OCI-LY1 (cell line): ENCODE measurements at regions not wholly inside any gene's neighbourhood (a gene's known extent, or its start where the extent isn't known, plus 50 kb on each side); places are given as distances from the start of the nearest gene placed in this dataset.

Experiments used
- H2AFZ ChIP-seq: fragments of 200-600 bp; sonication (generic), shearing (Covaris generic); 2 replicates; pipeline ENCODE4 v1.6.0; 2014; ENCODE audit warnings: antibody characterized with exemption, mild to moderate bottlenecking, low read length
- H3F3A ChIP-seq: fragments of 200-600 bp; sonication (generic), shearing (Covaris generic); 2 replicates; pipeline ENCODE4 v1.6.0; 2014; ENCODE audit warnings: mild to moderate bottlenecking, antibody characterized with exemption, low read length, moderate library complexity; ENCODE audit not compliant: insufficient read depth
- H3K27ac ChIP-seq: fragments of 200-600 bp; sonication (generic); 2 replicates; pipeline ENCODE4 v1.5.1; 2014; ENCODE audit warnings: low read length, mixed run types, mild to moderate bottlenecking, low read depth; ENCODE audit not compliant: poor library complexity, severe bottlenecking
- H3K27me3 ChIP-seq: fragments of 200-600 bp; sonication (generic); 2 replicates; pipeline ENCODE4 v1.6.0; 2014; ENCODE audit warnings: antibody characterized with exemption, mild to moderate bottlenecking, low read length, moderate library complexity; ENCODE audit not compliant: insufficient read depth
- H3K36me3 ChIP-seq: fragments of 200-600 bp; sonication (generic); 2 replicates; pipeline ENCODE4 v1.6.1; 2014; ENCODE audit warnings: mild to moderate bottlenecking, antibody characterized with exemption, low read length, moderate library complexity, mixed read lengths; ENCODE audit not compliant: insufficient read depth
- H3K4me1 ChIP-seq: fragments of 200-600 bp; sonication (generic); 2 replicates; pipeline ENCODE4 v1.5.1; 2014; ENCODE audit warnings: mild to moderate bottlenecking, low read length, moderate library complexity; ENCODE audit not compliant: insufficient read depth, severe bottlenecking
- H3K4me2 ChIP-seq: fragments of 200-600 bp; sonication (generic), shearing (Covaris generic); 2 replicates; pipeline ENCODE4 v1.6.1; 2014; ENCODE audit warnings: low read length
- H3K4me3 ChIP-seq: fragments of 200-600 bp; sonication (generic); 2 replicates; pipeline ENCODE4 v1.5.1; 2014; ENCODE audit warnings: low read length, low read depth, mild to moderate bottlenecking, mixed read lengths; ENCODE audit not compliant: poor library complexity, severe bottlenecking
- H3K79me2 ChIP-seq: fragments of 200-600 bp; shearing (Covaris generic); 2 replicates; pipeline ENCODE4 v1.6.1; 2016; ENCODE audit warnings: mixed run types, low read length, mixed read lengths; ENCODE audit not compliant: insufficient read depth
- H3K9ac ChIP-seq: fragments of 200-600 bp; sonication (generic), shearing (Covaris generic); 2 replicates; pipeline ENCODE4 v1.6.1; 2014; ENCODE audit warnings: mild to moderate bottlenecking, low read length, mixed read lengths
- H3K9me2 ChIP-seq: fragments of 200-600 bp; sonication (generic), shearing (Covaris generic); 2 replicates; pipeline ENCODE4 v1.6.1; 2014; ENCODE audit warnings: low read depth, mild to moderate bottlenecking, low read length, mixed read lengths
- H3K9me3 ChIP-seq: fragments of 200-600 bp; shearing (Covaris generic); 2 replicates; pipeline ENCODE4 v1.6.1; 2014; ENCODE audit warnings: low read length, mixed read lengths
- H4K20me1 ChIP-seq: fragments of 200-600 bp; sonication (generic), shearing (Covaris generic); 2 replicates; pipeline ENCODE4 v1.6.0; 2016; ENCODE audit warnings: mild to moderate bottlenecking, low read length; ENCODE audit not compliant: insufficient read depth
- CTCF ChIP-seq: fragments of 200-600 bp; sonication (generic), shearing (Covaris generic); IDR thresholded peaks from 2 replicates; pipeline ENCODE4 v1.5.1; 2017; ENCODE audit warnings: mild to moderate bottlenecking, antibody characterized with exemption, low read length, moderate library complexity, mixed read lengths
- EZH2 ChIP-seq: fragments of 200-600 bp; sonication (generic), shearing (Covaris generic); IDR thresholded peaks from 2 replicates; pipeline ENCODE4 v1.8.0; 2017; ENCODE audit warnings: borderline replicate concordance, mixed run types, mild to moderate bottlenecking, antibody characterized with exemption, low read length, moderate library complexity, mixed read lengths

DNA sequence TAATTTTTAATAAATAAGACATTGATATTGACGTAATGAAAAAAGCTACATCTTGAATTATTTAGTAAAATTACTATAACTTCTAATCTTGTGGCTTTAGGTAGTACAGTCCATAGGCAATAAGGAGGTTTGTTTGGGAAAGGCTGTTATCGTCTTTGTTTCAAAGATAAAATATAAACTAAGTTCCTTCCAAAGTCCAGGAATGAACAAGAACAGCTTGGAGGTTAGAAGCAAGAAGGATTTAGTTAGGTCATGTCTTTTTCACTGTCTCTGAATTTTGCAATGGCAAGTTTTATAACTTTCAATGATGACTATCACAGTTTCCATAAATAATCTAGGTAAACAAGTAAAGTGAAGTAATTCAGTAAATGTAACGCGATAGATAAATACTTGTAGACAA, 106.9 kb upstream of the OLFM3 start:
- Histone ChIP-seq H3K4me1 (no peaks in the 10 kb centered on the region), H3K27me3 (no peaks in the 10 kb centered on the region)

GRCh38 chr1:102102276-102102780, 105.6 kb upstream of the OLFM3 start:
- H3K9me2 ChIP-seq = no peaks in the 10 kb centered on the region
- no peak overlapping the region for H2AFZ ChIP-seq
- no peaks in the 10 kb centered on the region for H3K27me3 ChIP-seq
- no peaks in the 10 kb centered on the region for H3F3A ChIP-seq
- no peak overlapping the region for H3K9ac ChIP-seq
- no peaks in the 10 kb centered on the region for H4K20me1 ChIP-seq
- H3K27ac ChIP-seq = no peak overlapping the region
- no peaks in the 10 kb centered on the region for H3K4me1 ChIP-seq
- TF ChIP-seq EZH2 (no peak), CTCF (no peak)
- H3K4me2 ChIP-seq = no peak overlapping the region
- no peaks in the 10 kb centered on the region for H3K9me3 ChIP-seq
- no peaks in the 10 kb centered on the region for H3K79me2 ChIP-seq
- no peak overlapping the region for H3K4me3 ChIP-seq
- no peaks in the 10 kb centered on the region for H3K36me3 ChIP-seq

More for the DNA sequence above, 106.9 kb upstream of the OLFM3 start:
- H3K27ac ChIP-seq = no peak overlapping the region
- no peaks in the 10 kb centered on the region for H3K9me2 ChIP-seq
- H3F3A ChIP-seq = no peaks in the 10 kb centered on the region
- H3K9ac ChIP-seq = no peak overlapping the region
- no peak overlapping the region for H2AFZ ChIP-seq
- no peaks in the 10 kb centered on the region for H3K79me2 ChIP-seq
- H3K9me3 ChIP-seq = no peaks in the 10 kb centered on the region
- H4K20me1 ChIP-seq = no peaks in the 10 kb centered on the region
- H3K4me3 ChIP-seq = no peak overlapping the region
- no peak overlapping the region for H3K4me2 ChIP-seq
- no peaks in the 10 kb centered on the region for H3K36me3 ChIP-seq
- TF ChIP-seq EZH2 = no peak
- no peak for TF ChIP-seq CTCF

DNA sequence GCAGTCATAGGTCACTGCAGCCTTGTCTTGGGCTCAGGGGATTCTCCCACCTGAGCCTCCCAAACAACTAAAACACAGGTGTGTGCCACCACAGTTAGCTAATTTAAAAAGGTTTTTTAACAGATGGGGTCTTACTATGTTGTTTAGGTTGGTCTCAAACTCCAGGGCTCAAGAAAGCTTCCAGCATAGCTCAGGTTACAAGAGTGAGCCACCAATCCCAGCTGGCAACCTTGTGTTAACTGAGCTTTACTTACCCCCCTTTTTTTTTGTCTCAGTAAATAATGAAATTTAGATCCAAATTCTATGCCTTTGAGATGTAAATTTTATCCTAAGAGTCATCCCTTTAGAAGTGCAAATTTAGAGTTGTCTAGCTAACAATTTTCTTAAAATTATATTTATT, 103.9 kb upstream of the OLFM3 start:
- no peaks in the 10 kb centered on the region for H4K20me1 ChIP-seq
- H3K9me3 ChIP-seq = no peaks in the 10 kb centered on the region
- no peaks in the 10 kb centered on the region for H3F3A ChIP-seq
- H3K9me2 ChIP-seq = no peaks in the 10 kb centered on the region
- no peak overlapping the region for H3K9ac ChIP-seq
- H3K27me3 ChIP-seq = no peaks in the 10 kb centered on the region
- H3K27ac ChIP-seq = no peak overlapping the region
- no peak overlapping the region for H2AFZ ChIP-seq
- H3K4me3 ChIP-seq = no peak overlapping the region
- no peak overlapping the region for H3K4me2 ChIP-seq
- H3K79me2 ChIP-seq = no peaks in the 10 kb centered on the region
- H3K4me1 ChIP-seq = no peaks in the 10 kb centered on the region
- H3K36me3 ChIP-seq = no peaks in the 10 kb centered on the region
- TF ChIP-seq EZH2 = no peak
- no peak for TF ChIP-seq CTCF
